ENCODE measurements at regions not wholly inside any gene's neighbourhood (a gene's known extent, or its start where the extent isn't known, plus 50 kb on each side); places are given as distances from the start of the nearest gene placed in this dataset.

- H3K36me3 ChIP-seq, result no peaks in the 10 kb centered on the region
- H3K9me3 ChIP-seq, result no peaks in the 10 kb centered on the region
- H3K4me1 ChIP-seq (replicated peaks), result no peaks in the 10 kb centered on the region
- intact Hi-C loops (cut with DNase I), result no loop called here
- H3K27ac ChIP-seq, result no peak overlapping the region
- no peak for DNase-seq (ENCODE audit: low spot score)
- H3K27me3 ChIP-seq (replicated peaks; ENCODE audit: insufficient read depth), result no peaks in the 10 kb centered on the region
- TF ChIP-seq POLR2A (IDR thresholded peaks at IDR 0.05) (no peak), POLR2AphosphoS5 (IDR thresholded peaks at IDR 0.05) (no peak)
- TF ChIP-seq, protein P1, sequence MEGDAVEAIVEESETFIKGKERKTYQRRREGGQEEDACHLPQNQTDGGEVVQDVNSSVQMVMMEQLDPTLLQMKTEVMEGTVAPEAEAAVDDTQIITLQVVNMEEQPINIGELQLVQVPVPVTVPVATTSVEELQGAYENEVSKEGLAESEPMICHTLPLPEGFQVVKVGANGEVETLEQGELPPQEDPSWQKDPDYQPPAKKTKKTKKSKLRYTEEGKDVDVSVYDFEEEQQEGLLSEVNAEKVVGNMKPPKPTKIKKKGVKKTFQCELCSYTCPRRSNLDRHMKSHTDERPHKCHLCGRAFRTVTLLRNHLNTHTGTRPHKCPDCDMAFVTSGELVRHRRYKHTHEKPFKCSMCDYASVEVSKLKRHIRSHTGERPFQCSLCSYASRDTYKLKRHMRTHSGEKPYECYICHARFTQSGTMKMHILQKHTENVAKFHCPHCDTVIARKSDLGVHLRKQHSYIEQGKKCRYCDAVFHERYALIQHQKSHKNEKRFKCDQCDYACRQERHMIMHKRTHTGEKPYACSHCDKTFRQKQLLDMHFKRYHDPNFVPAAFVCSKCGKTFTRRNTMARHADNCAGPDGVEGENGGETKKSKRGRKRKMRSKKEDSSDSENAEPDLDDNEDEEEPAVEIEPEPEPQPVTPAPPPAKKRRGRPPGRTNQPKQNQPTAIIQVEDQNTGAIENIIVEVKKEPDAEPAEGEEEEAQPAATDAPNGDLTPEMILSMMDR (IDR thresholded peaks at IDR 0.05), result no peak
- WGBS, result 83% methylated on average over 4 of the region's 4 CpGs
- H3K4me3 ChIP-seq, result no peak overlapping the region
Observed at GRCh38 chr10:31630861-31631567, 297.6 kb downstream of the ARHGAP12 start.

DNA sequence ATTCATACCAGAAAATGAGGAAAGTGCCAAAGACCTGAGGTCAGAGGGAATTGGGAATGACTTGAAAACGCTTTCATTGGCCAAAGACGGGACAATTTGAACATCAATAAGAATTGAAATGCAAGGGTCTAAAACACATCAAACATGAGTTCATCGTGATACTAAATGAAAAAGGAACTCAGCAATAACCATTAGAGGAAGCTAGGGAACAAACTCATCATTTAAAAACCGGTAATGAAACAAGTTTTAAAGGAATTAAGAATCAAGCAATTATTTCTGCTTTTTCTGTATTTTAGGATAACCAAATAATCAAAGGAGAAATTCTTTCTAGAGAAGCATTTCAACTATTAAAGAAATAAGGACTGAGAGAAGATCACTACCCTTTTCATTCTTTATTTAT lies 303.1 kb downstream of the ARHGAP12 start:
- H3K27ac ChIP-seq, result no peak overlapping the region
- no peak overlapping the region for H3K4me3 ChIP-seq
- H3K4me1 ChIP-seq (replicated peaks), result no peaks in the 10 kb centered on the region
- TF ChIP-seq POLR2A (IDR thresholded peaks at IDR 0.05), result no peak
- TF ChIP-seq, protein P1 (IDR thresholded peaks at IDR 0.05), result no peak
- no peak for TF ChIP-seq POLR2AphosphoS5 (IDR thresholded peaks at IDR 0.05)
- H3K9me3 ChIP-seq, result no peaks in the 10 kb centered on the region
- DNase-seq (ENCODE audit: low spot score), result no peak
- intact Hi-C loops (cut with DNase I), result no loop called here
- 95% methylated on average over 4 of the region's 4 CpGs for WGBS
- no peaks in the 10 kb centered on the region for H3K27me3 ChIP-seq (replicated peaks; ENCODE audit: insufficient read depth)
- no peaks in the 10 kb centered on the region for H3K36me3 ChIP-seq

DNA sequence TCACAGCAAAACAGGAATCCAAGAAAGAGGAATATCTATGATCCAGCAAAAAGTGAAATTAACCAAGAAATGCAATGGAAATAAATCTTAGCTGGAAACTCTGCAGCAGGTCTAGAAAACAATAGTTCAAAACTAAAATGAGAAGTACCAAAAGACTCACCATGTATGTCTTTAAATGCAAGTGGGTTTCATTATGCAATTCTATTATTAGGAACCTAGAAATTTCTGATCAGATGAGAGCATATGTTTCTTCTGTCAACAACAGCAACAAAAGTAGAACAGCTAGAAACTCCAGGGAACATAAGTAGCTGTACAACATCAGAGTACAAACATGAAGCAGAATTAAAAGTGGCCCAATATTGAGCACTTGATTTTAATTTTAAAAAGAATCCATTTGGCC lies 304.0 kb downstream of the ARHGAP12 start:
- H3K4me1 ChIP-seq (replicated peaks), result no peaks in the 10 kb centered on the region
- no peaks in the 10 kb centered on the region for H3K9me3 ChIP-seq
- H3K27me3 ChIP-seq (replicated peaks; ENCODE audit: insufficient read depth), result no peaks in the 10 kb centered on the region
- TF ChIP-seq, protein P1 (IDR thresholded peaks at IDR 0.05), result no peak
- TF ChIP-seq POLR2AphosphoS5 (IDR thresholded peaks at IDR 0.05) (no peak), POLR2A (IDR thresholded peaks at IDR 0.05) (no peak)
- intact Hi-C loops (cut with DNase I), result loop anchor here (5.0 kb wide), 1 partner anchor 33 kb away; no protein-coding TSS in a partner anchor
- H3K36me3 ChIP-seq, result no peaks in the 10 kb centered on the region
- no peak overlapping the region for H3K27ac ChIP-seq
- DNase-seq (ENCODE audit: low spot score), result no peak
- H3K4me3 ChIP-seq, result no peak overlapping the region

- WGBS, result 78% methylated on average over 2 of the region's 2 CpGs
- Histone ChIP-seq H3K27me3 (replicated peaks; ENCODE audit: insufficient read depth) (no peaks in the 10 kb centered on the region), H3K9me3 (no peaks in the 10 kb centered on the region), H3K4me3 (no peak overlapping the region), H3K4me1 (replicated peaks) (no peaks in the 10 kb centered on the region), H3K36me3 (no peaks in the 10 kb centered on the region), H3K27ac (no peak overlapping the region)
- TF ChIP-seq, protein P1 (IDR thresholded peaks at IDR 0.05), result no peak
- TF ChIP-seq POLR2AphosphoS5 (IDR thresholded peaks at IDR 0.05) (no peak), POLR2A (IDR thresholded peaks at IDR 0.05) (no peak)
- intact Hi-C loops (cut with DNase I), result loop anchor here (5.0 kb wide), 1 partner anchor 33 kb away; no protein-coding TSS in a partner anchor
- DNase-seq (ENCODE audit: low spot score), result no peak
Observed at GRCh38 chr10:31623947-31624346, 304.7 kb downstream of the ARHGAP12 start.

GRCh38 chr10:31623466-31623865 lies 304.4 kb downstream of the ZEB1 start:
- DNase-seq (ENCODE audit: low spot score), result no peak
- no peak overlapping the region for H3K4me3 ChIP-seq
- H3K4me1 ChIP-seq (replicated peaks), result no peaks in the 10 kb centered on the region
- 41% methylated on average over 3 of the region's 3 CpGs for WGBS
- no peak overlapping the region for H3K27ac ChIP-seq
- H3K36me3 ChIP-seq, result no peaks in the 10 kb centered on the region
- no peaks in the 10 kb centered on the region for H3K27me3 ChIP-seq (replicated peaks; ENCODE audit: insufficient read depth)
- TF ChIP-seq, protein P1 (IDR thresholded peaks at IDR 0.05), result no peak
- TF ChIP-seq POLR2AphosphoS5 (IDR thresholded peaks at IDR 0.05), result no peak
- TF ChIP-seq POLR2A (IDR thresholded peaks at IDR 0.05), result no peak
- H3K9me3 ChIP-seq, result no peaks in the 10 kb centered on the region
- intact Hi-C loops (cut with DNase I), result loop anchor here (5.0 kb wide), 1 partner anchor 34 kb away; no protein-coding TSS in a partner anchor
